HCT116 (cell line): ENCODE measurements at regions not wholly inside any gene's neighbourhood (a gene's known extent, or its start where the extent isn't known, plus 50 kb on each side); places are given as distances from the start of the nearest gene placed in this dataset.

Source experiments
- ATAC-seq: fragments of 200-7000 bp; cut with Tn5 transposase; 2 replicates; pipeline ENCODE4 v1.9.1; 2020; ENCODE audit warnings: mild to moderate bottlenecking, moderate library complexity
- BruUV-seq: library from RNA; stranded (reverse); fragments of 400-500 nt; replicated peaks from 2 replicates; lab custom pipeline; 2021; lab: Mats Ljungman, UMichigan
- CTCF ChIA-PET: fragments of 300-600 bp; sonication (Branson Sonifier 250); formaldehyde crosslinking; loops from one replicate; lab custom pipeline; 2021; ENCODE audit warnings: antibody characterized with exemption; lab: Charles Lee
- POLR2A ChIA-PET: fragments of 300-600, 350-600 bp; sonication (Branson Sonifier 250); formaldehyde crosslinking; loops from one replicate; lab custom pipeline; 2021; ENCODE audit warnings: antibody characterized with exemption; lab: Charles Lee
- RAD21 ChIA-PET, 2 experiments: fragments of 300-600 bp; sonication (Branson Sonifier 250); formaldehyde crosslinking; loops; one replicate each; lab custom pipeline; 2023; ENCODE audit warnings: low total read pairs in 2 of 2; ENCODE audit not compliant: uncharacterized antibody in 2 of 2, unreplicated experiment in 2 of 2, low non-redundant PET in 1 of 2; lab: Charles Lee
- DNase-seq: peaks from one replicate; pipeline ENCODE4 v3.0.0-alpha.2; 2010; ENCODE audit warnings: low read depth, low spot score
- H2AFZ ChIP-seq: fragments of 200-600 bp; shearing (Covaris generic), sonication (generic); 2 replicates; pipeline ENCODE4 v1.6.1; 2017; ENCODE audit warnings: low read depth, mixed run types, mixed read lengths, antibody characterized with exemption, low read length; ENCODE audit not compliant: poor library complexity, severe bottlenecking
- H3K27ac ChIP-seq: 2 replicates; pipeline ENCODE4 v1.5.1; 2012; ENCODE audit warnings: low read depth, low read length
- H3K27me3 ChIP-seq: fragments of 200-600 bp; sonication (generic); 2 replicates; pipeline ENCODE4 v1.6.1; 2016; ENCODE audit warnings: mixed run types, low read length, mixed read lengths; ENCODE audit not compliant: insufficient read depth
- H3K36me3 ChIP-seq, 2 experiments: fragments of 200-500 bp in 1 of 2; fragments of 200-600 bp in 1 of 2; sonication (Bioruptor generic) in 1 of 2; sonication (generic) in 1 of 2; 2 replicates each; pipeline versions ENCODE4 v1.5.1 to v1.6.1; 2014 to 2016; ENCODE audit warnings: low read length in 2 of 2, inconsistent platforms in 1 of 2, mixed read lengths in 1 of 2, mixed run types in 1 of 2; ENCODE audit not compliant: insufficient read depth in 2 of 2, control insufficient read depth in 1 of 2
- H3K4me1 ChIP-seq, 2 experiments: fragments of 200-600 bp in 1 of 2; sonication (generic) in 1 of 2; 2 replicates each; pipeline versions ENCODE4 v1.5.1 to v1.6.1; 2012 to 2017; ENCODE audit warnings: low read length in 2 of 2, inconsistent platforms in 1 of 2, mild to moderate bottlenecking in 1 of 2, mixed read lengths in 1 of 2, mixed run types in 1 of 2, moderate library complexity in 1 of 2; ENCODE audit not compliant: insufficient read depth in 2 of 2, control insufficient read depth in 1 of 2
- H3K4me2 ChIP-seq: fragments of 200-600 bp; sonication (generic); 2 replicates; pipeline ENCODE4 v1.6.1; 2017; ENCODE audit warnings: mixed run types, low read length, mixed read lengths
- H3K4me3 ChIP-seq, 2 experiments: fragments of 200-600 bp in 1 of 2; sonication (generic) in 1 of 2; replicated peaks in 1 of 2; 2 replicates each; pipeline ENCODE4 v1.5.1; 2011 to 2016; ENCODE audit warnings: low read length in 2 of 2, control low read depth in 1 of 2, low read depth in 1 of 2, mild to moderate bottlenecking in 1 of 2, mixed read lengths in 1 of 2, mixed run types in 1 of 2
- H3K79me2 ChIP-seq: fragments of 200-600 bp; sonication (generic); 2 replicates; pipeline ENCODE4 v1.6.1; 2017; ENCODE audit warnings: mild to moderate bottlenecking, mixed run types, low read length, moderate library complexity, mixed read lengths; ENCODE audit not compliant: insufficient read depth
- H3K9ac ChIP-seq: fragments of 200-600 bp; sonication (generic); 2 replicates; pipeline ENCODE4 v1.6.1; 2016; ENCODE audit warnings: low read length, mixed read lengths
- H3K9me2 ChIP-seq: fragments of 200-600 bp; sonication (generic), shearing (Covaris generic); 2 replicates; pipeline ENCODE4 v1.6.1; 2017; ENCODE audit warnings: mixed run types, mild to moderate bottlenecking, moderate library complexity; ENCODE audit not compliant: insufficient read depth
- H3K9me3 ChIP-seq, 2 experiments: fragments of 200-500 bp in 1 of 2; fragments of 200-600 bp in 1 of 2; sonication (Bioruptor generic) in 1 of 2; sonication (generic) in 1 of 2; 2 replicates each; pipeline ENCODE4 v1.6.1; 2014 to 2017; ENCODE audit warnings: low read length in 2 of 2, mixed read lengths in 2 of 2, inconsistent platforms in 1 of 2, low read depth in 1 of 2, mild to moderate bottlenecking in 1 of 2, mixed run types in 1 of 2, moderate library complexity in 1 of 2; ENCODE audit not compliant: control insufficient read depth in 1 of 2, insufficient read depth in 1 of 2
- H4K20me1 ChIP-seq: fragments of 200-600 bp; sonication (generic), shearing (Covaris generic); 2 replicates; pipeline ENCODE4 v1.6.1; 2017; ENCODE audit warnings: mixed run types, mild to moderate bottlenecking, moderate library complexity; ENCODE audit not compliant: insufficient read depth
- CBX3 ChIP-seq: IDR thresholded peaks from 2 replicates; pipeline ENCODE4 v1.6.1; 2012; ENCODE audit warnings: low read depth
- CEBPB ChIP-seq: IDR thresholded peaks from 2 replicates; pipeline ENCODE4 v1.6.1; 2012; ENCODE audit warnings: low read depth
- EGR1 ChIP-seq: IDR thresholded peaks from 2 replicates; pipeline ENCODE4 v1.6.1; 2012; ENCODE audit warnings: low read depth
- ELF1 ChIP-seq: IDR thresholded peaks from 2 replicates; pipeline ENCODE4 v1.6.1; 2012; ENCODE audit warnings: low read depth, borderline replicate concordance
- EZH2phosphoT487 ChIP-seq: fragments of 200-600 bp; IDR thresholded peaks from 2 replicates; pipeline ENCODE4 v1.6.1; 2018; ENCODE audit warnings: antibody characterized with exemption, borderline replicate concordance
- JUND ChIP-seq: IDR thresholded peaks from 2 replicates; pipeline ENCODE4 v1.6.1; 2012
- POLR2AphosphoS5 ChIP-seq: IDR thresholded peaks from 2 replicates; pipeline ENCODE4 v1.6.1; 2011; ENCODE audit warnings: mild to moderate bottlenecking, low read depth, low read length, moderate library complexity
- TCF7L2 ChIP-seq: IDR thresholded peaks from 2 replicates; pipeline ENCODE4 v1.7.0; 2011; ENCODE audit warnings: borderline replicate concordance, inconsistent platforms; ENCODE audit not compliant: insufficient read depth, insufficient read length; ENCODE audit errors: extremely low read depth
- ZNF274 ChIP-seq: fragments of 200-500 bp; sonication (Bioruptor generic); IDR thresholded peaks from 2 replicates; pipeline ENCODE4 v1.6.1; 2014; ENCODE audit warnings: mild to moderate bottlenecking, low read depth, low read length, inconsistent platforms
- intact Hi-C: fragments of 100-400 bp; cut with micrococcal nuclease; formaldehyde crosslinking; loops from 2 replicates; pipeline ENCODE4 v1.10.0; 2022
- TF ChIP-seq, protein P1 (sequence below), 3 experiments: fragments of 200-600 bp in 1 of 3; sonication (generic) in 1 of 3; IDR thresholded peaks in 2 of 3; conservative IDR thresholded peaks in 1 of 3; 2 replicates each; pipeline ENCODE4 v1.5.1; 2012 to 2017; ENCODE audit warnings: low read depth in 2 of 3, low read length in 2 of 3, antibody characterized with exemption in 1 of 3, borderline replicate concordance in 1 of 3, control low read depth in 1 of 3, mild to moderate bottlenecking in 1 of 3, mixed read lengths in 1 of 3, mixed run types in 1 of 3, moderate library complexity in 1 of 3; ENCODE audit not compliant: insufficient read depth in 1 of 3

DNA sequence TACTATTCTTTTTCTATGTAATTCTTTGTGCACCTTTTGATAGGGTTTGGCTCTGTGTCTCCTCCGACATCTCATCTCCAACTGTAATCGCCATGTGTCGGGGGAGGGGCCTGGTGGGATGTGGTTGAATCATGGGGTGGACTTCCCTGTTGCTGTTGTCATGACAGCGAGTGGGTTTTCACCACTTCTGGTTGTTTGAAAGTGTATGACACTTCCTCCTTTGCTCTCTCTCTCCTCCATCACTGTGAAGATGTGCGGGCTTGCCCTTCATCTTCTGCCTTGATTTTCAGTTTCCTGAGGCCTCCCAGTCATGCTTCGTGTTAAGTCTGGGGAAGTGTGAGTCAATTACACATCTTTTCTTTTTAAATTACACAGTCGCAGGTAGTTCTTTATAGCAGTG, 225.8 kb upstream of the DPPA4 start:
- H3K4me1 ChIP-seq: no peaks in the 10 kb centered on the region
- BruUV-seq: no TSS peak
- TF ChIP-seq EZH2phosphoT487 (no peak), EGR1 (no peak)
- TF ChIP-seq, protein P1, sequence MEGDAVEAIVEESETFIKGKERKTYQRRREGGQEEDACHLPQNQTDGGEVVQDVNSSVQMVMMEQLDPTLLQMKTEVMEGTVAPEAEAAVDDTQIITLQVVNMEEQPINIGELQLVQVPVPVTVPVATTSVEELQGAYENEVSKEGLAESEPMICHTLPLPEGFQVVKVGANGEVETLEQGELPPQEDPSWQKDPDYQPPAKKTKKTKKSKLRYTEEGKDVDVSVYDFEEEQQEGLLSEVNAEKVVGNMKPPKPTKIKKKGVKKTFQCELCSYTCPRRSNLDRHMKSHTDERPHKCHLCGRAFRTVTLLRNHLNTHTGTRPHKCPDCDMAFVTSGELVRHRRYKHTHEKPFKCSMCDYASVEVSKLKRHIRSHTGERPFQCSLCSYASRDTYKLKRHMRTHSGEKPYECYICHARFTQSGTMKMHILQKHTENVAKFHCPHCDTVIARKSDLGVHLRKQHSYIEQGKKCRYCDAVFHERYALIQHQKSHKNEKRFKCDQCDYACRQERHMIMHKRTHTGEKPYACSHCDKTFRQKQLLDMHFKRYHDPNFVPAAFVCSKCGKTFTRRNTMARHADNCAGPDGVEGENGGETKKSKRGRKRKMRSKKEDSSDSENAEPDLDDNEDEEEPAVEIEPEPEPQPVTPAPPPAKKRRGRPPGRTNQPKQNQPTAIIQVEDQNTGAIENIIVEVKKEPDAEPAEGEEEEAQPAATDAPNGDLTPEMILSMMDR (IDR thresholded peaks at IDR 0.05 in 2 of 3, conservative IDR thresholded peaks at IDR 0.05 in 1 of 3; ENCODE audit: borderline replicate concordance in 1 of 3, insufficient read depth in 1 of 3, low read depth in 2 of 3, low read length in 2 of 3): no peak
- POLR2A ChIA-PET: no interaction called here
- H3K9me2 ChIP-seq: no peaks in the 10 kb centered on the region
- ATAC-seq (no peak), DNase-seq (no peak)
- H4K20me1 ChIP-seq: no peaks in the 10 kb centered on the region
- no peak overlapping the region for H3K4me3 ChIP-seq
- no peak overlapping the region for H3K9ac ChIP-seq
- H3K27ac ChIP-seq: no peak overlapping the region
- H3K27me3 ChIP-seq: no peaks in the 10 kb centered on the region
- H3K4me2 ChIP-seq: no peak overlapping the region
- no peaks in the 10 kb centered on the region for H3K79me2 ChIP-seq
- H3K36me3 ChIP-seq: no peaks in the 10 kb centered on the region
- CTCF ChIA-PET: no interaction called here
- no peaks in the 10 kb centered on the region for H3K9me3 ChIP-seq
- no peak overlapping the region for H2AFZ ChIP-seq
- intact Hi-C loops: no loop called here
- RAD21 ChIA-PET: no interaction called here

DNA sequence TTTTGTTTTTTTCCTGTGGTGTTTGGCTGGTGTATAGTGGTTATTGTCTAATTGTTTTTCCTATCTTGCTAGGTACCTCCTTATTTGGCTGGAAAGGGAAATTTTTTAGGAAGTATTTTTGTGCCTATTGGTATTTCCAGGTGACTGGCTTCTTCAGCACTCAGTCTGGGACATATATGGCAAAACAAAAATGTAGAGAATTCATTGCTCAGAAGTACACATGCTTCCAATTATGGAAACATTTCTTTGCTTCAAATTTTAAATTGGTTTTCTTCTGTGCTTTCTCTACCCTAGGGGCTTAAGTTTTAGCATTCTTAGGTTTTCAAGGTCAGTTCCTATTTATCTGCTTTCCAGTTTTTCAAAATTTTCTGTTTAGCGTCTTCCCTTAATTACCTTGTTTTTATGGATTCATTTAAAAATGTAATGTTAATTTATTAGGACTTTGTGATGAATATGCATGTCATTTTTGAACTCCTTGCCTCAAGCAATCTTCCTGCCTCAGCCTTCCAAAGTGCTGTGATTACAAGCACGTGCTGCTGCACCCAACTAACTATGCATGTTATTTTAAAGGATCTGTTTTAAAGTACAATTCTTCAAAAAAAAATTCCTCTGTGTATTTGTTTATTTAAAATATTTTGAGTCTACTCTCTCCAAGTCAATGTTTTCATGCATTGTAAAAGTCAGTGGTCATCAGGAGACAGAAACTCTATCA, 231.9 kb upstream of the DPPA4 start:
- no peaks in the 10 kb centered on the region for H3K27me3 ChIP-seq
- intact Hi-C loops: no loop called here
- H3K4me1 ChIP-seq: no peaks in the 10 kb centered on the region
- H2AFZ ChIP-seq: no peak overlapping the region
- ChIA-PET POLR2A (no interaction called here), CTCF (no interaction called here), RAD21 (no interaction called here)
- H3K36me3 ChIP-seq: no peaks in the 10 kb centered on the region
- H3K27ac ChIP-seq: no peak overlapping the region
- H3K9ac ChIP-seq: no peak overlapping the region
- no peak for TF ChIP-seq JUND
- TF ChIP-seq ZNF274: no peak
- TF ChIP-seq CEBPB: no peak
- TF ChIP-seq ELF1: no peak
- no peak for TF ChIP-seq CBX3
- TF ChIP-seq TCF7L2: no peak
- TF ChIP-seq POLR2AphosphoS5: no peak
- no peak overlapping the region for H3K4me3 ChIP-seq
- H3K9me3 ChIP-seq: no peaks in the 10 kb centered on the region
- H4K20me1 ChIP-seq: no peaks in the 10 kb centered on the region
- H3K79me2 ChIP-seq: no peaks in the 10 kb centered on the region
- H3K4me2 ChIP-seq: no peak overlapping the region
- DNase-seq (no peak), ATAC-seq (no peak)
- H3K9me2 ChIP-seq: no peaks in the 10 kb centered on the region
- no TSS peak for BruUV-seq
